NCI-H526 (cell line): ENCODE measurements at regions not wholly inside any gene's neighbourhood (a gene's known extent, or its start where the extent isn't known, plus 50 kb on each side); places are given as distances from the start of the nearest gene placed in this dataset.

Experiments
- DNase-seq, 2 experiments: peaks; one replicate each; lab custom pipeline; 2025; lab: John Stamatoyannopoulos, UW

DNA sequence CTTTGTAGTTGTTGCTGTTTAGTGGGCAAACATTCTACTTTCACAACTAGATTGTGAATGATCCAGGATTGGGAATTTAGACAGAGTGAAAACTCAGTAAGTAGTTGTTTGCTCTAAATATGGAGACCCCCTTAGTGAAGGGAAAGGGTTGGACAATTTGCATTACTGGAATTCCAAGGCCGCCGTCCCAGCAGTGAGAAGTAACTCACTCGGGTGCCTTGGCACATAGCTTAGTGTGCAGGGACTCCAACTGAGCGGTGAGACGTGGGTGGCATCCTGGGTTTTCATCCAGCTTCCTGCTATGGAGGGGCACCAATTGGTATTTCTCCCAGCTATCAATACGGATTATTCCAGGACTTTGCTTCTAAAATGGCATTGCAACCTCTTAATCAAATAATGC is 69.7 kb upstream of the FCN1 start:
- DNase-seq: no peak

DNA sequence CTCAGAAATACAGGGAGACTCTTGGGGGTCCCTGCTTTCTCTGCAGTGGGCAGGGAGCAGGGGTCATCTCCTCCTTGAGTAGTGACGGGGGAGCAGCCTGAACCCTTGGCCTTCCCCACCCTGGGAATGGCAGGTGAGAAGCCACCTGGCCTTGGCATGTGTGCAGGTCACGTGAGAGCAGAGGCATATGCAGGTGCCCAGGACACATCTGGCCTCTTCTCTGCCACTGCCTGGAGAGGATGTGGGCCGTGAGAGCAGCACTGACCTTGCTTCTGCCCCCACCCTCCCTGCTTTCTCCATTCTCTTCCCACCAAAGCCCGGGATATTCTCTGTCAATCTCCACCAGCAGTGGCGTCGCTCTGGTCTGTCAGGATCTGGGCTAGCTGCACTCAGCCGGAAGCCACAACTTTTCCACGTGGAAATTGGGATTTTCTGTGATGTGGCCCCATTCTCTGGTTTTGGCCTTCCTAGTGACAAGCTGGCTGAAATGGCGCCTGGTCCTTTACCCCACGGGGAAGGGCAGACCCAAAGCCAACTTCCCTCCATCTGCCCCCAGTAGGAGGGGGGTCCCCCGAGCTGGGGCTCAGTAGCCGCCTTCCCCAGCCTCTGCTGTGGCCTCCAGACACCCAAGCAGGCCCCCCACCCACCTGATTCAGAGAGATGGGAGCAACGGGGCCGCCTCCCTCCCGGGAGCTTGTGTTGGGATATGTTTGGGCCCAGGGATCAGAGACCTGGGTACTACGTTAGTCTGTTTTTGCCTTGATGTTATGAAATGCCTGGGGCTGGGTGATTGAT is 70.4 kb upstream of the FCN1 start:
- no peak for DNase-seq

DNA sequence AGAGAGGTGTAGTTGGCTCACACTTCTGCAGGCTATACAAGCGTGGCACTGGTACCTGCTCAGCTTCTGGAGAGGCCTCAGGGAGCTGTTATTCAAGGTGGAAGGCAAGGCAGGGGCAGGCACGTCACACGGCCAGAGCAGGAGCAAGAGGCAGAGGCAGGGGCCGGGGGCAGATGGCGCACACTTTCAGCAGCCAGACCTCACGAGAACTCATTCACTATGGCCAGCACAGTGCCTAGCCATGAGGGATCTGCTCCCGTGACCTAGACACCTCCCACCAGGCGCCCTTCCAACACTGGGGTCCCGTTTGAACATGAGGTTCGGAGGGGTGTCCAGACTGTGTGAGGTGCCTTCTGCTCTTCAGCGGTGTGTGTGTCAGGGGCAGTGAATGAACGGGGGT is 71.0 kb upstream of the FCN1 start:
- DNase-seq: no peak

DNA sequence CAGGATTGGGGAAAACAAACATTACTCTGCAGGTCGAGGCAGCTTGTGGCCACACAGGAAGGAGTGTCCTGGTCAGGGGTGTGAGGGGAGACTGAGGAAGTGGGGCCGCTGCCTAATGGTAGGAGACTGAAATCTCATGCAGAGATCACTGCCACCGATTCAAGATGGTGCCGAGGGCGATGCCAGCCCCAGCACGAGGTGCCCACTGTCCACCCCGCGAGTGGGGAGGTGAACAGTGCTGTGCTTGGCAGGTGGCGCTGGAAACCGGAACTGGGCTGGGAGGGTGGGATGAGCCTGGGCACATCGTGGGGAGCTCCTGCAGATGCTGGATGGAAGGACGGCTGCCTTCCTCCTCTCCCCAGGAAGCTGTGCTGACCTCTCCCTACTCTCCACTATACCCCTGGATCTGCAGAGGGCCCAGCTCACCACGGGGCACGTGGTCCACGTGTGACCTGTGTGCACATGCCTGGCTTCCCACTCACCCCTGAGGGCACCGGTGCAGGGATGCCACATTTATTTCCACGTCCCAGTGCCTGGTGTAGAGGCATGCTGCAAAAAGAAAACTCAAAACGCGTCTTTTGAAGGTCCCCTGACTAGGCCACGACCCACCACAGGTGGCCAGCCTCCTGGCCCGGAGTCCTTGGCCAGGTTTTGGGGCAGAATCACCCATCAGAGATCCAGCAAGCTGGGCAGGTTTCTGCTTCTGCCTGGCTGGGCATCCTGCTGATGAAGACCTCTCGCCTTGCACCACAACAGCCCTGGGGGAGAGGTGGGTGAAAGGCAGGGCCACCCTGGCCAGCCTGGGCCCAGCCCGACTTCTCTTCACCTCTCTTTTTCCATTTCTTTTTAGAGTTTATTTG is 71.7 kb upstream of the FCN1 start:
- DNase-seq: no peak

DNA sequence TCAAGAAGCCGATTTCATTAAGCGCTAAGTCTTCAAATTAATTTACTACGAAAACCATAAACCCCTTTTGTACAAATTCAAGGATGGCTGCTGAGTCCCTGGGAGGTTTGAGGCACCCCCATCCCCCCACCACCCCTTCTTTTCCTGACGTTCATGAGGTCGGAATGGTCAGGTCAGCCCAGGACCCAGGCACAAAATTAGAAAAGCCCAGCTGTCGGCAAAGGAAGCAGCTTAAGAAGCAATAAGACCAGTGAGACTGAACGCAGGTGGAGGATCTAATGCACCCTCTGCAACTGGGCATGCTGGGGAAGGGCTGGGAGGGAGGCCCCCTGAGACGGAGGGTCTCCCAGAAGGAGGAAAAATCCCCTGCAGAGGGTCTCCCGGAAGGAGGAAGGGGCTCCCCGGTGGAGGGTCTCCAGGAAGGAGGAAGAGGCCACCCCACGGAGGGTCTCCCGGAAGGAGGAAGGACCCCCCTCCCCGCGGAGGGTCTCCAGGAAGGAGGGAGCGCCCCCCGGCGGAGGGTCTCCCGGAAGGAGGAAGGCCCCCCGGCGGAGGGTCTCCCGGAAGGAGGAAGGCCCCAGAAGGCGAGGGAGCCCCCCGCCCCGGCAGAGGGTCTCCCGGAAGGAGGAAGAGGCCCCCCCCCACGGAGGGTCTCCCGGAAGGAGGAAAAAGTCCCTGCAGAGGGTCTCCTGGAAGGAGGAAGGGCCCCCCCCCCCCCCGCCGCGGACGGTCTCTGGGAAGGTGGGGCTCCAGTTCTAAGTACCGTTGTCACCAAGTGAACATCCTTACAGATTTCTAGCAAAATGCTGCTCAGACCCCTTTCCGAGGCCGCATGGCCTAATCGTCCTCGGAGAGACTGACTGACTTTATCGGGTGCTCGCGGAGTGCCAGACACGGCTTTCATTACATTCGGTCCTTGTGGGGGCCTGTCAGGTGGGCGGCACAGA is 74.4 kb upstream of the FCN1 start:
- DNase-seq: no peak

DNA sequence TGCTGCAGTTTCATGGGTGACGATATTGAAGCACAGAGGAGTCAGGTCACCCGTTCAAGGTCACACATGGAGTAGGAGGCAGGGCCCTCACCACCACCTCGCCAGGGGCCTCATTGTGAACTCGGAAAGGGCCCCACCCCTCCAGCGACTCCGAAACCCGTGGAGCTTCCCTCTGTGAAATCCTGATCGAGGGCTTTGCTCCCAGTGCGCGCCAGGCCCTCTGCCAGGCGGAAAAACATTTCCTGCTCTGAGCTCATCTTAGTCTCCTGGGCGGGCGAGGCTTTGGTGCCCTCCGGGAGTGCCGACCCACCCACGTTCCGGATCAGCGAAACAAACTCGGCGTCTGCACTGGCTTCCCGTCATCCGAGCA is 75.0 kb upstream of the FCN1 start:
- no peak for DNase-seq

DNA sequence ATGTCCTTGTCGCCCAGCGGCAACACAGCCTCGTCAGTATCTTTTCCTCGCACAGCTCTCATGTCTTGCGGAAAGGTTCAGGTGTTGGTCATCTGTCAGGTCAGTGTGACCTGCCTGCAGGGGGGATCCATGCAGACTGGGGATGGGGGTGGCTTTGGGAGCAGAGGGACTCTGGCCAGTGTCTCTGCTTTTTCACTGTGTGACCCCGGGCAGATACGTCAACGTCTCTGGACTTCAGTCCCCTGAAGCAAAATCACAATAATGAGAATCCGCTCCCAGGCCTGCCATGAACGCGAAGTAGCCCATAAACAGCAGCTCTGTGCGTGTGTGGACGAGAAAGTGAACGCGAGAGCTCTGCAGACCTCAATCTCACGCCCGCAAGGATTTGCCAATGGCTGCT is 75.7 kb upstream of the FCN1 start:
- DNase-seq: no peak

DNA sequence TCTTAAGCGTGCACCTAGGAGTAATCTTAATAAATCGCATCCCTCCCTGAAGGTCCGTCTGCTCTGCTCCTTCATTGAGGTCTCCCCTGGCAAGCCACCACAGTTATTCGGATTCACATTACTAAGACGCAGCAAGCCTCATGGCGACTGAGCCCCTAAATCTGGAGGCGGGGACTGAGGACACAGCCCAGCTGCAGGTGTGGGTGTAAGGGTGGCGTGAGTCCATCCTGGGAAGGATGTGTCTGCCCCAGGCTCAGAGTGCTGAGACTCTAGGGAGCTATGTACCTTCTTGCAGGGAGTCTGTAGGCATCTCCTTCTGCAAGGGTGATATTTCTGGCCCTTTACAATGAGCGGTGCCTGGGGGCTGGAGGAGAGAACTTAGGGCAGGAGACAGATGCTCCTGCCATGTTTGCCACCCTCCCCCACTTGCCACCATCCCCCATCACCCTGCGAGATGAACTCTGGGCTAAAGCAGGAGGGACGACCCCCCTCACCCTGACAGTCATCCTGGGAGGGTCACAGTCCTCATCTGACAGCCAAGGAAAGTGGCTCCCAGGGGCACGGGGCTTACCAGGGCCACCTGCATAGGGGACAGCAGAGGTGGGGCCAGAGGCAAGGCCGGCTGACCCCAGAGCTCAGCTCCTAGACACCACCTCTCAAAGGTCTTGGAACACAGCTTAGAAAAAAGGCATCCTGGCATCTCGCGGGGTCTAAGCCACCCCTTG is 76.4 kb upstream of the FCN1 start:
- no peak for DNase-seq

DNA sequence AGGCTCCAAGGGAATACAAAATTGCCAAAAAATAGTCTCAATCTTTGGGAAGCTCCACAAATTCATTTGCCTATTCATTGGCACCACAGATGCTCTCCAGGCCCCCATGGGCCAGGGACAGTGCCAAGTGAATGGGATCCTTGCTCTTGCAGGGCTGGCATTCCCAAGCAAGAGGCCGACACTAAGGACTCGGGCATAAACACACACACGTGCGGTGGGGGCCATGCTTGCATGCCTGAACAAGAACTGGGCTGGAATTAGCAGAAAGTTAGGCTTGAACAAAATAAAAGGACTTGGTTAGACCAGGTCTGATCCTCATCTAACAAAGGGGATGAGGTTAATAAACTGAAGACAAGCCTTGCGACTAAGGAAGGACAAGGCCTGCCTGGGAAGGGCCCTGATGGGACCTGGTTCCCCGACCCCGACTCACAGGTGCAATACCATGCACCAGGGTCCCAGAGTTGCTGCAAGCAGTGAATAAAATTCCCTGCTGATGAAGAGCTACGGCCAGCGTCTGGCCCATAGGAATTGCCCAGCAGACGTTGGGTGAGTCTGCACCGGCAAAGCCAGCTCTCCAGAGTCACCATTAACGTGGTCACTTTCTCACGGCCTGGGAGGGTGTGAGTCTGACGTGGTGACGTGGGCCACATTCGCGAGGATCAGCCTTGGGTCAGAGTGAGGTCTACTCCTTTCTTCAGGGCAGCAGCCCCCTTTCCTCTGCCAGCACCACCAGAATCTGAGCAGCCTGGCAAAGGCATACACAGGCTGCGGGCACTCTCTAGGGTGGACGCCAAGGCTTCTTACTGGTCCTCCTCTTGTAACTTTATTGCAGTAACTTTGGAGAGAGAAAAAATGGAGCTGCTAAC is 77.4 kb upstream of the FCN1 start:
- DNase-seq: no peak

DNA sequence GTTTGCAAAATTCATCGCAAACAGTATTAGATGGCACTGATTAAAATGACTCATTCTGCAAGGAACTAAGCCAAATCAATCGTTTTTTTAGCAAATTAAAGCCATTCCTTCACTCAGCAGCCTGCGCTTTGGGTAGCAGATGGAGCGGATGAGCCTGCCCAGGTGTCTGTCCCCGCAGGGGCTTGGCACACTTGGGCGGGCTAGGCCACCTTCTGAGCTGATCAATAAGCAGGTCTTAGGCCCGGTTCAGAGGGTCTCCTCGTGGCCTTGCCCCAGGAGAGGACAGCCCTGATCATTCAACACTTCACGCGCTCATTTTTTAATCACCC is 78.0 kb upstream of the FCN1 start:
- no peak for DNase-seq

DNA sequence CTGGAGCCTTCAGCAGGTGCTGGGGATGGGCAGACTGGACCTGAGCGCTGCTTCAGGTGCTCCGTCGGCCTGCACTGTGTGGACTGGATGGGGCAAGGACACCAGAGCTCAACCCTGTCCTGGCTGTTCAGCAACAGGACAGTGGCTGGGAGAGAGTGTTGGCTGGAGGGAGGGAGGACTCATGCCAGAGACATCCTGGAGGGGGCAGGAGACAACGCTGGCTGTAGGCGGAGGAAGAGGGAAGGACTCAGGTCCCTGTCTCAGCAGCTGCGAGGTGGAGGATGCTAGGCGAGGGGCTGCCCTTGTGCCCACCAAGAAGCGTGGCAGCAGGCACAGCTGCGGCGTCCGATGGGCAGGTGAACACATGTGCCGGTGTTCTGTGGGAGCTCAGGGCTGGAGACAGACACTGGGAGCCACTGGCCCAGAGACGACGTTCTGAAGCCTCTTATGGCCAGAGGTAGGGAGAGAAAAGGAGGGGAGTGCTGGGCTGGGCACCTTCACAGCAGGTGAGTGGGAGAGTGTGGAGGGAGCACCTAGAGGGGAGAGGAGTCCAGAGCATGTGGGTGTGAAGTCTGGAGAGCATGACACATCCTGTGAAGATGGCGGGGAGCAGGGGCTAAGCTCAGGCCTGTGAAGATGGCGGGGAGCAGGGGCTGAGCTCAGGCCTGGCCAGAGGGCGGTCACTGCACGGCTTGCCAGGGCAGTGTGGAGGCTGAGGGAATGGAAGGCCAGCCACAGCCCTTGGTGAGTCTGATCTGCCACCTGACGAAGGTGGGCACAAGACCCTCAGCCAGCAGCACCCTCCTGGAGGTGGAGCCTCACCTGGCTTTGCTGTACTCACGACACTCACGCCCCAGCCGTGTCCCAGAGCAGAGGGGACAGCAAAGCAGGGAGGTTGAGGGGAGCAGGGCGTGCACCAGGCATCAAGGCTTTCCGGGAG is 79.1 kb upstream of the FCN1 start:
- no peak for DNase-seq

DNA sequence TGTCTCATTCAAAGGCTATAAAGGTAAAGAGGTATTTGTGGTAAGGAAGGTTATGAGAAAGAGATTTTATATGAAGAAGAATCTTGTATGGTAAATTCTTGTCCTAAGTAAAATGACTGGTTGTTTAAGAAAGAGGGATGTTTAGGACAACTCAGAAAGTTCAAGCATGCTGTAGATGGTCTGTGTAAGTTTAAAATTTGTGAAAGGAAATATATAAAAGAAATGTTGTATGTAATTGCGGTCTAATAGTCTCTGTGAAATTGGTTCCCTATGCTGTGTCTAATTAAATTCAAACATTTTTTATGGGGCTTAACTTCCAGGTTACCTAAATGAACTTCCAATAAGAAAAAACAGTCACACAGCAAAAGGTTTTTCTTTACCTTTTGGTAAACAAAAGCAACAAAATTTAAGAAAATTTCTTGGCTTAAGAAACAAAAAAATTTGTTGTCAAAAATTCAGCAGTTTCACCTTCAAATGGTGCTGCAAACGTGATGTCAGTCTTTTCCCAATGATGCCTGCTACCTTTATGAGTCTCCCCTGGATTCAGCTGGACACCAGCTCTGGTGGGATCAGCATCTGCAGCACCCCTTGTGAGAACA is 83.0 kb upstream of the FCN1 start:
- DNase-seq: no peak

DNA sequence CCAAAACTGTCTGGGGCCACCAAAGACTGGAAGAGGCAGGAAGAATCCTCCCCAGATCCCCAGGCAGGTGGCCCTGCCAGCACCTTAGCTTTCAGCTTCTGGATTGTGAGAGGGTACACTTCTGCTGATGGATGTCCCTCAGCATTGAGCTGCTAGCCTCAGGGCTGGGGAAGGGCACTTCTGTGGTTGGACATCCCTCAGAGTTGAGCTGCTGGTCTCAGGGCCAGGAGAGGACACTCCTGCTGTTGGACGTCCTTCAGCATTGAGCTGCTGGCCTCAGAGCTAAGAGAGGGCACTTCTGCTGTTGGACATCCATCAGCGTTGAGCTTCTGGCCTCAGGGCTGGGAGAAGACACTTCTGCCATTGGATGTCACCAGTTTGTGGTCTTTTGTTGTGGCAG is 83.8 kb upstream of the FCN1 start:
- no peak for DNase-seq

DNA sequence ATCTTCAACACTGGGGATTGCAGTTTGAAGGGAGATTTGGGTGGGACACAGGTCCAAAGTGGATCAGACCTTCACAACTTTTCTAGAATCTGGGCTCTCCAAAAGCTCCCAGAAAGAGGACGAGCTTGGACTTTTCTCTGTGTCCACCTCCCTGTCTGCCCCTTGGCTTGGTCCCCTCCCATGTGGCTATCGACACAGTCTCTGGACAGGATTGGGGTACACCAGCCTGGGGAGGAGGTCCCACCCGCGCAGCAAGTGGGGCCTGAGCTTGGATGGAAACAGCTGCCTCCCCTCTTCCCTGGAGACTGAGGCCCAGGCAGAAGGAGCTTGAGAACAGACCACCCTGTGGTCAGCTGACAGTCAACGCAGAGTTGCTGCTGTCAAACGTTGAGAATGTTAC is 84.6 kb upstream of the FCN1 start:
- DNase-seq: no peak

DNA sequence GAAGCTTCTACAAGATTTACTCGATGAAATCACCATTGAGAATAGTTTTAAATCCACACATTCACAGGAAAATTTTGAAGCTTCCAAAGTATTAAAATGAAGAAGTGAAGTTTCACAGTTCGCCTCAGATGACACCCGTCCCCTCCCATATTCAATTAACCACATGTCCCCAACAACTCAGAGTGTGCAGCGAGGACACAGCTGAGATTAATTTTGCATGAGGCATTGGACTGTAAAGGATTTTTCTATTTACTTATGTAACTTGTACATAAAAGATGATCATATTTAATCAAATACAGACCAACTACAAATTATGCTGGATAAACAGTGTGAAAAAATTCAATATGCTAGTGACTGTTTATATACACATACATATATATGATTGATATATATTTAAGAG is 84.7 kb upstream of the OLFM1 start:
- DNase-seq: no peak

DNA sequence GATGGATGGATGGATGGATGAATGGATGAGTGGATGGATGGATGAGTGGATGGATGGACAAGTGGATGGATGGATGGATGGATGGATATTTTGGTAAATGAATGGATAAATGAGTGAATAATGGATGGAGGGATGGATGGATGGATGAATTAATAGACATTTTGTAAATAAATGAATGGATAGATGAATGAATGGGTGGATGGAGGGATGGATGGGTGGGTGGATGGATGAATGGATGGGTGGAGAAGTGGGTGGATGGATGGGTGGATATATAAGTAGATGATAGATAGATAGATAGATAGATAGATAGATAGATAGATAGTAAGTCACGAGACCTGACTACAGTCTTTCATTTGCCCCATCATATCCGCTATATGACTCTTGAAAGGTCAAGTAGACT is 82.7 kb upstream of the OLFM1 start:
- DNase-seq: no peak

DNA sequence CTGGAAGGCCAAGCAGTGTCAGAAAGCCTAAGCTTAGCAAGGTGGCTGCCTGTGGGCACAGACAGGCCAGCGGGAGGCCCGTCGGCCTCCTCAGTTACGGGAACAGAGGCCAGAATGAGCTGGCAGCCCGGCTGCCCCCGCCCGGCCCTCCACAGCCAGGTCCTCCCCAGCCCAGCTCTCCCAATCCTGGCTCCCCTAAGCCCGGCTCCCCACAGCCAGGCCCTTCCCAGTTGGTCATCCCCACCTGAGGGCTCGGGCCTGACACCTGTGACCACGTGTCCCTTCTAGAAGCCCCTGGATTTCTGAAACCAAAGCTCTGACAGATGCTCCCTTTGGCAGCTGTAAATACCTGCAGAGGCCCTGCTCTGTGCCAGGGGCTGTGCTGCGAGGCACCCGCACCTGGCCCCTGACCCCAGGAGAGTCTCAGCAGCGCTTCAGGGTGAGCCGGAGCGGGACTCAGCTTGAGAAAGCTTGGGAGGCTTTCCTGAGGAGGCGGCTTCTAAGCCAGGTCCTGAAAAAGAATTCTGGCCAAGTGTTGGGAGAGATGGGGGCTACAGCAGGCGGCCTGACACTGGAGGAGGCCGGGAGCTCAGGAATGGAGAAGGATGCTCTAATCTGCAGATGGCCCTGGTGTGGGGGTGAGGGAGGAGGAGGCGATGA is 80.4 kb upstream of the OLFM1 start:
- DNase-seq: no peak

DNA sequence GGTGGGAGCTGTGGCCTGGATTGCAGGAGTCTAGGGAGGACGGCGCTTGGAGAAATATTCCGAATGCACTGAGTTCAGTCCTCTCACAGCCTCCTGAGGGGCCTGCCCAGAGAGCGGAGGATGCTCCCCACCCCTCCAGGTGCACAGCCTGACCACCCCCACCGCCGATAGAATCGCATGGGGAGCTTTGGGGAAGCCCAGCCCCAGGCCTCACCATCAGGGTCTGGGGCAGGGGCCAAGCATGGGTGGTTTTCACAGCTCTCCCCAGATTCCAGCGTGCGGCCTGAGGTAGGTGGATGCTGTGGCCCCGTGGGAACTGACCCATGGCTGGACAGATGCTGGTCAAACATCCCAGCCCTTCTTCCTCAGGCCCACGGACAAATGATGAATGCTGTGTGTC is 79.9 kb upstream of the OLFM1 start:
- no peak for DNase-seq

DNA sequence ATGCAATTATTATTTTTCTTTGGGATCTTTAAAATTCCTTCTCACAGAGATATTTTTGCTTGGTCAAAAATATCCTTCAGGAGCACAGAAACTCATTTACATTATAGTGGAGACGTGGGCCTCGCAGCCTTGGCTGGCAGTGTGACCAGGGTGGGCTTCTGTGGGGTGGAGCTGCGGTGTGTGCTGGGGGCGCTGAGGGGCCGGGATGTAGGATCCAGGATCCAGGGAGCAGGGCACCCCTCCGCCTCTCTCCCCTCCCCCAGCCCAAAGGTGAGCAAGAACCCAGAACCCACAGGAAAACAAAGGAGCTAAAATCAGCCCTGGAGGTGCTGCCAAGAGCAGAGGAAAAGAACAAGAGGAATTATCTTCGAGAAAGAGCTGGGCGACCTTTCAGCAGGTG is 79.1 kb upstream of the OLFM1 start:
- DNase-seq: no peak
